ENCODE measurements at regions not wholly inside any gene's neighbourhood (a gene's known extent, or its start where the extent isn't known, plus 50 kb on each side); places are given as distances from the start of the nearest gene placed in this dataset.
A peak's percentile ranks its signal among the peaks of the same experiment; 100 is the strongest.

- no peak for TF ChIP-seq POLR2A (IDR thresholded peaks at IDR 0.05)
- TF ChIP-seq CTCF (IDR thresholded peaks at IDR 0.05): no peak
- Histone ChIP-seq H3K27me3 (no peaks in the 10 kb centered on the region), H3K4me3 (no peak overlapping the region), H3K36me3 (ENCODE audit: low read depth, missing control alignments) (no peaks in the 10 kb centered on the region), H3K9me3 (no peaks in the 10 kb centered on the region), H3K4me1 (no peaks in the 10 kb centered on the region), H3K27ac (no peak overlapping the region)
- WGBS, 2 donors: 89 to 92% methylated on average over 4 of the region's 4 CpGs
- DNase-seq: no peak
- intact Hi-C loops (cut with DNase I; ENCODE audit: low total_unique reads): no loop called here
Measured at GRCh38 chr7:133132906-133133305, 51.0 kb upstream of the CHCHD3 start.

DNA sequence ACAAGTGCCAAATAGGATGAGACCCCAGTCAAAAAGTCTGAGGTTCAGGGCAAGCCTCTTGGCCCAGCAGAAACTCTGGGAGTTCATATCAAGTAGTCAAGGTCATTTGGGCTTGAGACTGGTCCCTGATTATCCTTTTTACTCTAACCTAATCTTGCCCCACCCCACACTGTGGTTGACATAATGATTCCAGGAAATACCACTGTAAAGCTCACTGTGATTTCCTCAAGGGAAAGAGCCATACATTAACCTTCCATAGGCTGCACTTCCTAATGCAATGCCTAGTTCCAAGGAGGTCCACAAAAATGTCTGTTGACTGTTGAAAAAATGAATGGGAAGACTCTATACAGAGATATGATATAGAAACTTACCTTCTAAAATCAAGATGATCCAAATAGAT, 52.9 kb upstream of the CHCHD3 start:
- no peaks in the 10 kb centered on the region for H3K4me1 ChIP-seq
- H3K9me3 ChIP-seq: no peaks in the 10 kb centered on the region
- H3K36me3 ChIP-seq (ENCODE audit: low read depth, missing control alignments): no peaks in the 10 kb centered on the region
- TF ChIP-seq CTCF (IDR thresholded peaks at IDR 0.05): no peak
- no peak for TF ChIP-seq POLR2A (IDR thresholded peaks at IDR 0.05)
- intact Hi-C loops (cut with DNase I; ENCODE audit: low total_unique reads): no loop called here
- H3K27ac ChIP-seq: no peak overlapping the region
- no peaks in the 10 kb centered on the region for H3K27me3 ChIP-seq
- H3K4me3 ChIP-seq: no peak overlapping the region
- DNase-seq: no peak

DNA sequence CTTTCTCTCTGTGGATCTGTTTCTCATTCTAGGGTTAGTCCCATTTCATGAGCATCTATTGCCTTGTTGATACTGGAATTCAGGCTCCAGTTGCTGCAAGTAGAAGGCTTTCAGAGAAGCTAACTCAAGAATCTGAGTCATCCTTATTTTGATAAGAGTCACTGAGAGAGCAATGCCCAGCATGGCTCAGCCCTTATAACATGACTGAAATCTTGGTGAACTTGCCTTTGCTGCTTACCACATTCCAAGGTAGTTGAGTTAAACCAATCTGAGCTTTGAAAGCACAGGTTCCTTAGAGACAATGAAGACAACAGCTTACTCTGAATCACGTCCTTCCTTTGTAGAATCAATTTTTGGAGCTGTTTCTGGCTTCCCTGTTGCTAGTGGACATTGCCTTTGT, 53.6 kb upstream of the CHCHD3 start:
- Histone ChIP-seq H3K4me1 (no peaks in the 10 kb centered on the region), H3K36me3 (ENCODE audit: low read depth, missing control alignments) (no peaks in the 10 kb centered on the region), H3K27me3 (no peaks in the 10 kb centered on the region), H3K27ac (no peak overlapping the region), H3K4me3 (no peak overlapping the region), H3K9me3 (no peaks in the 10 kb centered on the region)
- TF ChIP-seq POLR2A (IDR thresholded peaks at IDR 0.05): no peak
- no peak for TF ChIP-seq CTCF (IDR thresholded peaks at IDR 0.05)
- intact Hi-C loops (cut with DNase I; ENCODE audit: low total_unique reads): no loop called here
- DNase-seq: no peak
- 82 to 94% methylated on average over 1 of the region's 1 CpG for WGBS, 2 donors

DNA sequence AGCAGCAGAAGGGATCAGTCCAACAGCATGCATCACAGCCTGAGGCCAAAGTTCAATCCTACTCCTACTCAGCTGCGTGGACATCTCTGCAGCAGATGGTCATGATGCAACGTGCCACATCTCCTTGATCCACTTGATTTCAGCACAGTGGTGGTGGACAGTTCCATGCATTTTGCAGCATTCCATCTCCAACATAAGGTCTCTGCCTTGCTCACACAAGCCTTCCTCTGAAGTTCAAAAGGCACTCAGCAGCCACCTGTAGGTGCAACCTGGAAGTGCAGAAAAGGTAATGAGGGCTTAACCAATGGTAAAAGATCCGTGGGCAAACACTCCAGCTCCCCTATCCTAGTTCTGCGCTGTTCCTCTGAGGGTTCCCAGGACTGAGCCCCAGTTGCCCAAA, 57.5 kb upstream of the CHCHD3 start:
- Histone ChIP-seq H3K9me3 (no peaks in the 10 kb centered on the region), H3K36me3 (ENCODE audit: low read depth, missing control alignments) (no peaks in the 10 kb centered on the region), H3K4me1 (no peaks in the 10 kb centered on the region), H3K27me3 (no peaks in the 10 kb centered on the region), H3K27ac (no peak overlapping the region), H3K4me3 (no peak overlapping the region)
- TF ChIP-seq CTCF (IDR thresholded peaks at IDR 0.05) (no peak), POLR2A (IDR thresholded peaks at IDR 0.05) (no peak)
- intact Hi-C loops (cut with DNase I; ENCODE audit: low total_unique reads): no loop called here
- DNase-seq: peak; percentile 29
- 33 to 39% methylated on average over 4 of the region's 4 CpGs for WGBS, 2 donors

DNA sequence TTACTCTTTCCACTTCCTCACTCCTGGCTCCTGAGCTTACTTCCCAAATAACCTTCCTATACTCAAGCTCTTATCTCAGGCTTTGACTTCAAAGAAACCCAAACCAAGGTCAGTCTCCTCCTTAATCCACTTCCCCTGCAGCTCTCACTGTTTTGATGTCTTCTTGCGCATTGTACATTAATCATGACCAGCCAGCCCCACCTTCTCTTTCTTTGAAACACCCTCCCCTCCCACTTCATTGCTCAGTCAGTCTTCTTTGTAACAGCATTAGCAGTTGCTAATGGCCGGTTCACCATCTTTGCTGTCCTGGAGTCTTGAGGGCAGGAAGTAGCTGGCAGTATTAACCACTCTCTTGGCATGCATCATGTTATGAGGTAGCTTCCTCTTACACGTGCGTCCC, 57.9 kb upstream of the CHCHD3 start:
- no peaks in the 10 kb centered on the region for H3K4me1 ChIP-seq
- intact Hi-C loops (cut with DNase I; ENCODE audit: low total_unique reads): no loop called here
- H3K27ac ChIP-seq: no peak overlapping the region
- H3K9me3 ChIP-seq: no peaks in the 10 kb centered on the region
- WGBS, 2 donors: 35 to 40% methylated on average over 4 of the region's 4 CpGs
- DNase-seq: no peak
- no peaks in the 10 kb centered on the region for H3K36me3 ChIP-seq (ENCODE audit: low read depth, missing control alignments)
- no peaks in the 10 kb centered on the region for H3K27me3 ChIP-seq
- TF ChIP-seq CTCF (IDR thresholded peaks at IDR 0.05) (no peak), POLR2A (IDR thresholded peaks at IDR 0.05) (no peak)
- H3K4me3 ChIP-seq: no peak overlapping the region
